Osteoblast (primary cell): ENCODE measurements at regions not wholly inside any gene's neighbourhood (a gene's known extent, or its start where the extent isn't known, plus 50 kb on each side); places are given as distances from the start of the nearest gene placed in this dataset.
"Not testable (repeated sequence)": the region's sequence is repeated elsewhere in the genome, so short reads cannot be mapped to it uniquely, and the experiment has no call there.

Experiments
- DNase-seq: peaks from one replicate; pipeline ENCODE4 v3.0.0; 2011; ENCODE audit warnings: low spot score, mixed read lengths; ENCODE audit not compliant: insufficient read length; ENCODE audit errors: missing footprints
- H2AFZ ChIP-seq: 2 replicates; pipeline ENCODE4 v1.6.0; 2011; ENCODE audit warnings: mild to moderate bottlenecking, low read length
- H3K27ac ChIP-seq: 2 replicates; pipeline ENCODE4 v1.5.1; 2011; ENCODE audit warnings: mild to moderate bottlenecking, low read depth, low read length, moderate library complexity
- H3K27me3 ChIP-seq: 2 replicates; pipeline ENCODE4 v1.6.0; 2012; ENCODE audit warnings: mild to moderate bottlenecking, control low read depth, inconsistent platforms, low read length, moderate library complexity; ENCODE audit not compliant: insufficient read depth
- H3K36me3 ChIP-seq: 2 replicates; pipeline ENCODE4 v1.5.1; 2011; ENCODE audit warnings: mild to moderate bottlenecking, low read length, control low read depth, moderate library complexity; ENCODE audit not compliant: insufficient read depth
- H3K4me1 ChIP-seq: 2 replicates; pipeline ENCODE4 v1.5.1; 2011; ENCODE audit warnings: mild to moderate bottlenecking, low read length, control low read depth, moderate library complexity; ENCODE audit not compliant: insufficient read depth
- H3K4me2 ChIP-seq: 2 replicates; pipeline ENCODE4 v1.6.0; 2011; ENCODE audit warnings: mild to moderate bottlenecking, low read length; ENCODE audit not compliant: insufficient read depth
- H3K4me3 ChIP-seq: fragments of 200-600 bp; sonication (generic); 3 replicates; pipeline ENCODE4 v1.5.1; 2012; ENCODE audit warnings: mild to moderate bottlenecking, low read length, inconsistent platforms; ENCODE audit not compliant: insufficient read depth
- H3K79me2 ChIP-seq: 2 replicates; pipeline ENCODE4 v1.6.0; 2012; ENCODE audit warnings: mild to moderate bottlenecking, low read length, control low read depth, inconsistent platforms; ENCODE audit not compliant: insufficient read depth
- H3K9me3 ChIP-seq: 2 replicates; pipeline ENCODE4 v1.5.1; 2011; ENCODE audit warnings: low read depth, low read length, control low read depth
- H4K20me1 ChIP-seq: 2 replicates; pipeline ENCODE4 v1.6.0; 2012; ENCODE audit warnings: mild to moderate bottlenecking, low read length, control low read depth; ENCODE audit not compliant: insufficient read depth
- TF ChIP-seq, protein P1 (sequence below): IDR thresholded peaks from 2 replicates; pipeline ENCODE4 v1.5.1; 2011; ENCODE audit warnings: mild to moderate bottlenecking, low read depth, low read length, moderate library complexity; ENCODE audit errors: extremely low read depth

- Histone ChIP-seq H3K27ac (no peak overlapping the region), H3K4me3 (no peak overlapping the region), H4K20me1 (no peaks in the 10 kb centered on the region), H3K9me3 (peaks cover 4% of the 10 kb centered on the region), H3K27me3 (no peaks in the 10 kb centered on the region), H3K79me2 (no peaks in the 10 kb centered on the region), H3K36me3 (no peaks in the 10 kb centered on the region), H3K4me2 (no peak overlapping the region), H2AFZ (no peak overlapping the region), H3K4me1 (no peaks in the 10 kb centered on the region)
- TF ChIP-seq, protein P1, sequence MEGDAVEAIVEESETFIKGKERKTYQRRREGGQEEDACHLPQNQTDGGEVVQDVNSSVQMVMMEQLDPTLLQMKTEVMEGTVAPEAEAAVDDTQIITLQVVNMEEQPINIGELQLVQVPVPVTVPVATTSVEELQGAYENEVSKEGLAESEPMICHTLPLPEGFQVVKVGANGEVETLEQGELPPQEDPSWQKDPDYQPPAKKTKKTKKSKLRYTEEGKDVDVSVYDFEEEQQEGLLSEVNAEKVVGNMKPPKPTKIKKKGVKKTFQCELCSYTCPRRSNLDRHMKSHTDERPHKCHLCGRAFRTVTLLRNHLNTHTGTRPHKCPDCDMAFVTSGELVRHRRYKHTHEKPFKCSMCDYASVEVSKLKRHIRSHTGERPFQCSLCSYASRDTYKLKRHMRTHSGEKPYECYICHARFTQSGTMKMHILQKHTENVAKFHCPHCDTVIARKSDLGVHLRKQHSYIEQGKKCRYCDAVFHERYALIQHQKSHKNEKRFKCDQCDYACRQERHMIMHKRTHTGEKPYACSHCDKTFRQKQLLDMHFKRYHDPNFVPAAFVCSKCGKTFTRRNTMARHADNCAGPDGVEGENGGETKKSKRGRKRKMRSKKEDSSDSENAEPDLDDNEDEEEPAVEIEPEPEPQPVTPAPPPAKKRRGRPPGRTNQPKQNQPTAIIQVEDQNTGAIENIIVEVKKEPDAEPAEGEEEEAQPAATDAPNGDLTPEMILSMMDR: no peak
- no peak for DNase-seq
These were observed 869.2 kb downstream of the TMEM121 start for GRCh38 chr14:106395456-106396050.

GRCh38 chr14:106396999-106397398, 870.6 kb downstream of the TMEM121 start:
- H3K36me3 ChIP-seq: no peaks in the 10 kb centered on the region
- H3K4me3 ChIP-seq: no peak overlapping the region
- DNase-seq: no peak
- H2AFZ ChIP-seq: no peak overlapping the region
- no peaks in the 10 kb centered on the region for H3K27me3 ChIP-seq
- no peaks in the 10 kb centered on the region for H3K79me2 ChIP-seq
- H4K20me1 ChIP-seq: no peaks in the 10 kb centered on the region
- no peaks in the 10 kb centered on the region for H3K9me3 ChIP-seq
- no peak overlapping the region for H3K27ac ChIP-seq
- H3K4me1 ChIP-seq: no peaks in the 10 kb centered on the region
- no peak overlapping the region for H3K4me2 ChIP-seq
- TF ChIP-seq, protein P1: no peak

DNA sequence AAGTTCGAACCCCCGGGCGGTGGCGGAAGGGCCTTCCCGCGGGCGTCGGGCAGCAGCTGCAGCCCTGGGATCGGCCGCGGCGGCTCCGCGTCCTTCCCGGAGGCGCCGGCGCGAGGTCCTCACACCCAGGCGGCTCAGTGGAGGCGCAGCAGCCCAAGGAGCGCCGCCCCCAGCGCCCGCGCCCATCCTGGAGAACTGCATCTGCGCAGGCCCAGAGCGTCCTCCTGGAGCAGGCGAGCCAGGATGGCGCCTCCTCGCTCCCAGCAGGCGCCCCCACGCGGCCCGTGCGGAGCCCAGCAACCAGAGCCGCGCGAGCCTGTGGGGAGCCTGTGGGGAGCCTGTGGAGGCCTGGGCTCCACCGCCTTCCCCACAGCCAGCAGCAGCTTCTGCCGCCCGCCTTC, 872.5 kb downstream of the TMEM121 start:
- H3K4me3 ChIP-seq, H3K9me3 ChIP-seq, DNase-seq, H3K27me3 ChIP-seq, H3K79me2 ChIP-seq, H4K20me1 ChIP-seq, H3K4me2 ChIP-seq, H2AFZ ChIP-seq, H3K4me1 ChIP-seq, H3K27ac ChIP-seq, H3K36me3 ChIP-seq: not testable (repeated sequence)

- H3K4me2 ChIP-seq, H3K36me3 ChIP-seq, H2AFZ ChIP-seq, H3K27me3 ChIP-seq, H4K20me1 ChIP-seq, H3K79me2 ChIP-seq, H3K4me3 ChIP-seq, H3K4me1 ChIP-seq, H3K27ac ChIP-seq, DNase-seq, H3K9me3 ChIP-seq: not testable (repeated sequence)
These were observed 874.9 kb downstream of the TMEM121 start for GRCh38 chr14:106401316-106401715.

GRCh38 chr14:106410229-106410628, 883.8 kb downstream of the TMEM121 start:
- H3K27me3 ChIP-seq, H3K79me2 ChIP-seq, H3K36me3 ChIP-seq, H3K4me3 ChIP-seq, H3K9me3 ChIP-seq, H2AFZ ChIP-seq, DNase-seq, H3K4me1 ChIP-seq, H3K4me2 ChIP-seq, H3K27ac ChIP-seq, H4K20me1 ChIP-seq: not testable (repeated sequence)
